MCF 10A (cell line): ENCODE measurements at regions not wholly inside any gene's neighbourhood (a gene's known extent, or its start where the extent isn't known, plus 50 kb on each side); places are given as distances from the start of the nearest gene placed in this dataset.
A peak's percentile ranks its signal among the peaks of the same experiment; 100 is the strongest.

Experiments used
- BruUV-seq: library from RNA; stranded (reverse); fragments of 400-500 nt; replicated peaks from 2 replicates; lab custom pipeline; 2021; lab: Mats Ljungman, UMichigan
- CTCF ChIA-PET: fragments of 300-600 bp; sonication (Branson Sonifier 250); formaldehyde crosslinking; extraction: SDS; loops from one replicate; lab custom pipeline; 2021; ENCODE audit warnings: antibody characterized with exemption, inconsistent platforms; lab: Yijun Ruan, JAX
- POLR2A ChIA-PET: fragments of 300-600, 350-650 bp; sonication (Branson Sonifier 250); formaldehyde crosslinking; extraction: SDS; loops from one replicate; lab custom pipeline; 2020; ENCODE audit warnings: antibody characterized with exemption, inconsistent platforms; lab: Yijun Ruan, JAX
- DNase-seq: peaks from one replicate; pipeline ENCODE4 v3.0.0-alpha.2; 2018; ENCODE audit not compliant: unreplicated experiment
- H3K27ac Mint-ChIP-seq: one replicate; pipeline ENCODE4 v1.8.0; 2022; ENCODE audit warnings: mild to moderate bottlenecking, low read depth, mixed read lengths; ENCODE audit not compliant: unreplicated experiment
- H3K27me3 Mint-ChIP-seq: one replicate; pipeline ENCODE4 v1.8.0; 2022; ENCODE audit warnings: mixed read lengths; ENCODE audit not compliant: insufficient read depth, unreplicated experiment
- H3K36me3 Mint-ChIP-seq: one replicate; pipeline ENCODE4 v1.8.0; 2022; ENCODE audit warnings: mild to moderate bottlenecking, moderate library complexity, mixed read lengths; ENCODE audit not compliant: insufficient read depth, unreplicated experiment
- H3K4me1 Mint-ChIP-seq: one replicate; pipeline ENCODE4 v1.8.0; 2022; ENCODE audit warnings: mixed read lengths; ENCODE audit not compliant: insufficient read depth, unreplicated experiment
- H3K4me3 Mint-ChIP-seq: one replicate; pipeline ENCODE4 v1.8.0; 2022; ENCODE audit warnings: mild to moderate bottlenecking, moderate library complexity, mixed read lengths; ENCODE audit not compliant: unreplicated experiment
- H3K9me3 Mint-ChIP-seq: one replicate; pipeline ENCODE4 v1.8.0; 2022; ENCODE audit warnings: mixed read lengths; ENCODE audit not compliant: unreplicated experiment
- intact Hi-C: fragments of 100-400 bp; cut with micrococcal nuclease; formaldehyde crosslinking; loops from 2 replicates; pipeline ENCODE4 v1.14.1; 2022
- TF ChIP-seq, protein P1 (sequence below): fragments of 200-600 bp; IDR thresholded peaks from one replicate; pipeline ENCODE4 v1.8.0; 2022; ENCODE audit warnings: antibody characterized with exemption, mild to moderate bottlenecking; ENCODE audit not compliant: unreplicated experiment

DNA sequence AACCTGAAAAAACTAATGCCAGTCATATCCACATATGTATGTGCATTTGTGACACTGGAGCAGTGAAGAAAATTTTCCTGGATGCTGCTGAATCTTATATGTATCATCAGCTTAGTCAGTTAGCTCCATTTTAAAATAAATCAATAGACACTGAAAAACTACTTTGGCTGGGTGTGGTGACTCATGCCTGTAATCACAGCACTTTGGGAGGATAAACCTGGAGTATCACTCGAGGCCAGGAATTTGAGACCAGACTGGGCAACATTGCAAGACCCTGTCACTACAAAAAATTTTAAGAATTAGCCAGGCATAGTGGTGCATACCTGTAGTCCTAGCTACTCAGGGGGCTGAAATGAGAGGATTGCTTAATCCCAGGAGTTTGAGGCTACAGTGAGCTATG is 511.0 kb upstream of the TLE4 start:
- Mint-ChIP-seq H3K27ac (no peak overlapping the region), H3K27me3 (no peaks in the 10 kb centered on the region), H3K4me1 (no peaks in the 10 kb centered on the region), H3K9me3 (no peaks in the 10 kb centered on the region), H3K36me3 (no peaks in the 10 kb centered on the region), H3K4me3 (no peak overlapping the region)
- POLR2A ChIA-PET, result no interaction called here
- no TSS peak for BruUV-seq
- peak; percentile 1 for DNase-seq
- intact Hi-C loops, result no loop called here
- TF ChIP-seq, protein P1, sequence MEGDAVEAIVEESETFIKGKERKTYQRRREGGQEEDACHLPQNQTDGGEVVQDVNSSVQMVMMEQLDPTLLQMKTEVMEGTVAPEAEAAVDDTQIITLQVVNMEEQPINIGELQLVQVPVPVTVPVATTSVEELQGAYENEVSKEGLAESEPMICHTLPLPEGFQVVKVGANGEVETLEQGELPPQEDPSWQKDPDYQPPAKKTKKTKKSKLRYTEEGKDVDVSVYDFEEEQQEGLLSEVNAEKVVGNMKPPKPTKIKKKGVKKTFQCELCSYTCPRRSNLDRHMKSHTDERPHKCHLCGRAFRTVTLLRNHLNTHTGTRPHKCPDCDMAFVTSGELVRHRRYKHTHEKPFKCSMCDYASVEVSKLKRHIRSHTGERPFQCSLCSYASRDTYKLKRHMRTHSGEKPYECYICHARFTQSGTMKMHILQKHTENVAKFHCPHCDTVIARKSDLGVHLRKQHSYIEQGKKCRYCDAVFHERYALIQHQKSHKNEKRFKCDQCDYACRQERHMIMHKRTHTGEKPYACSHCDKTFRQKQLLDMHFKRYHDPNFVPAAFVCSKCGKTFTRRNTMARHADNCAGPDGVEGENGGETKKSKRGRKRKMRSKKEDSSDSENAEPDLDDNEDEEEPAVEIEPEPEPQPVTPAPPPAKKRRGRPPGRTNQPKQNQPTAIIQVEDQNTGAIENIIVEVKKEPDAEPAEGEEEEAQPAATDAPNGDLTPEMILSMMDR, result no peak
- CTCF ChIA-PET, result interaction anchor here (0.6 kb wide), 1 partner anchor 458 kb away, joined by 3 read pairs; no protein-coding TSS in a partner anchor

GRCh38 chr9:79061752-79062616 is 509.8 kb upstream of the TLE4 start:
- DNase-seq, result peak; percentile 2
- POLR2A ChIA-PET, result interaction anchor here (0.6 kb wide), 1 partner anchor 542 kb away, joined by 3 read pairs; no protein-coding TSS in a partner anchor
- Mint-ChIP-seq H3K9me3 (no peaks in the 10 kb centered on the region), H3K4me1 (no peaks in the 10 kb centered on the region), H3K27ac (no peak overlapping the region), H3K4me3 (no peak overlapping the region), H3K27me3 (no peaks in the 10 kb centered on the region), H3K36me3 (no peaks in the 10 kb centered on the region)
- TF ChIP-seq, protein P1, result no peak
- no TSS peak for BruUV-seq
- CTCF ChIA-PET, result interaction anchor here (0.6 kb wide), 1 partner anchor 137 kb away, joined by 3 read pairs; no protein-coding TSS in a partner anchor
- intact Hi-C loops, result no loop called here

DNA sequence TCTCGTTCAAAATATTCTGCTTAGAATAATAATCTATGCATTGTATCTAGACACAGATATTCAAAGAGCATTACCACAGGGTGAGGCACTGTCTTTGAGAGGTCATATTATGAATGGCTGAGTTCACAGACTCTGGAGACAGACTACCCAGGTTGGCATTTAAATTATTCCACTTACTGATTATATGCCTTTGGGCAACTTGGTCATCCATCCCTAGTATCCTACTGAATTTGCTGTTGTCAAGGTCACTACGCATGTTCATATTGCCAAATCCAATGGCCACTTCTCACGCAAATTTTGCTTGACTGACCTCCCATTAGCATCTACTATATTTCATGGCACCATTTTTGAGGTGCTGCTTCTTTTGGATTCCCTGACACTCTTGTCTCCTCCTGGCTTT is 498.6 kb upstream of the TLE4 start:
- CTCF ChIA-PET, result interaction anchor here (0.8 kb wide), 1 partner anchor 56 kb away, joined by 3 read pairs; no protein-coding TSS in a partner anchor
- Mint-ChIP-seq H3K4me3 (no peak overlapping the region), H3K27ac (no peak overlapping the region), H3K27me3 (no peaks in the 10 kb centered on the region), H3K4me1 (no peaks in the 10 kb centered on the region), H3K9me3 (peaks cover 4% of the 10 kb centered on the region), H3K36me3 (no peaks in the 10 kb centered on the region)
- BruUV-seq, result no TSS peak
- TF ChIP-seq, protein P1, result no peak
- intact Hi-C loops, result no loop called here
- POLR2A ChIA-PET, result no interaction called here
- DNase-seq, result no peak

GRCh38 chr9:79080536-79080935 is 491.2 kb upstream of the TLE4 start:
- Mint-ChIP-seq H3K4me1 (no peaks in the 10 kb centered on the region), H3K27ac (no peak overlapping the region), H3K4me3 (no peak overlapping the region), H3K36me3 (no peaks in the 10 kb centered on the region), H3K27me3 (no peaks in the 10 kb centered on the region), H3K9me3 (no peaks in the 10 kb centered on the region)
- TF ChIP-seq, protein P1, result no peak
- CTCF ChIA-PET, result interaction anchor here (0.7 to 1.1 kb wide), 2 partner anchors 27 to 50 kb away, joined by 3 to 4 read pairs; no protein-coding TSS in a partner anchor
- POLR2A ChIA-PET, result no interaction called here
- no peak for DNase-seq
- intact Hi-C loops, result no loop called here
- BruUV-seq, result no TSS peak
